8988T (cell line): ENCODE measurements at regions not wholly inside any gene's neighbourhood (a gene's known extent, or its start where the extent isn't known, plus 50 kb on each side); places are given as distances from the start of the nearest gene placed in this dataset.
"Not testable (repeated sequence)": the region's sequence is repeated elsewhere in the genome, so short reads cannot be mapped to it uniquely, and the experiment has no call there.

ENCODE experiments used
- DNase-seq: peaks from one replicate; pipeline ENCODE4 v3.0.0; 2011

GRCh38 chr1:195173753-195174152, 1434.5 kb downstream of the KCNT2 start:
- DNase-seq, result no peak

- not testable (repeated sequence) for DNase-seq
Measured at GRCh38 chr1:195159795-195160194, 1448.4 kb downstream of the KCNT2 start.

GRCh38 chr1:195158091-195158490, 1450.1 kb downstream of the KCNT2 start:
- no peak for DNase-seq

GRCh38 chr1:195153107-195153506, 1455.1 kb downstream of the KCNT2 start:
- no peak for DNase-seq

GRCh38 chr1:195150768-195151167, 1457.5 kb downstream of the KCNT2 start:
- DNase-seq, result no peak

- DNase-seq, result no peak
Measured at GRCh38 chr1:195141294-195141693, 1466.9 kb downstream of the KCNT2 start.

GRCh38 chr1:195130598-195130997, 1477.6 kb downstream of the KCNT2 start:
- DNase-seq, result no peak

GRCh38 chr1:195122497-195122896, 1485.7 kb downstream of the KCNT2 start:
- no peak for DNase-seq

- DNase-seq, result no peak
Measured at GRCh38 chr1:195113471-195113870, 1494.8 kb downstream of the KCNT2 start.

- no peak for DNase-seq
Measured at GRCh38 chr1:195105773-195106172, 1502.5 kb downstream of the KCNT2 start.

- no peak for DNase-seq
Measured at GRCh38 chr1:195105281-195105680, 1503.0 kb downstream of the KCNT2 start.

GRCh38 chr1:195097316-195097715, 1510.9 kb downstream of the KCNT2 start:
- no peak for DNase-seq

GRCh38 chr1:195096051-195096521, 1512.2 kb downstream of the KCNT2 start:
- no peak for DNase-seq

GRCh38 chr1:195085196-195085595, 1523.0 kb downstream of the KCNT2 start:
- DNase-seq, result no peak

- DNase-seq, result no peak
Measured at GRCh38 chr1:195082183-195082582, 1526.1 kb downstream of the KCNT2 start.

- no peak for DNase-seq
Measured at GRCh38 chr1:195076682-195077081, 1531.6 kb downstream of the KCNT2 start.

GRCh38 chr1:195075973-195076372, 1532.3 kb downstream of the KCNT2 start:
- no peak for DNase-seq

- DNase-seq, result no peak
Measured at GRCh38 chr1:195071461-195071860, 1536.8 kb downstream of the KCNT2 start.

GRCh38 chr1:195065437-195065836, 1542.8 kb downstream of the KCNT2 start:
- no peak for DNase-seq

GRCh38 chr1:195064358-195064757, 1543.9 kb downstream of the KCNT2 start:
- no peak for DNase-seq

- no peak for DNase-seq
Measured at GRCh38 chr1:195054217-195054687, 1554.0 kb downstream of the KCNT2 start.

- no peak for DNase-seq
Measured at GRCh38 chr1:195053478-195053877, 1554.8 kb downstream of the KCNT2 start.

- DNase-seq, result no peak
Measured at GRCh38 chr1:195047772-195048171, 1560.5 kb downstream of the KCNT2 start.

GRCh38 chr1:195045072-195045471, 1563.2 kb downstream of the KCNT2 start:
- no peak for DNase-seq

- no peak for DNase-seq
Measured at GRCh38 chr1:195030793-195031192, 1577.4 kb downstream of the KCNT2 start.

GRCh38 chr1:195026792-195027191, 1581.4 kb downstream of the KCNT2 start:
- no peak for DNase-seq
